H7 (cell line): ENCODE measurements at regions not wholly inside any gene's neighbourhood (a gene's known extent, or its start where the extent isn't known, plus 50 kb on each side); places are given as distances from the start of the nearest gene placed in this dataset.
"Not testable (repeated sequence)": the region's sequence is repeated elsewhere in the genome, so short reads cannot be mapped to it uniquely, and the experiment has no call there.

Experiments
- DNase-seq: peaks from one replicate; pipeline ENCODE4 v3.0.0; 2012
- H3K27me3 ChIP-seq: 2 replicates; pipeline ENCODE4 v1.6.0; 2011; ENCODE audit warnings: mild to moderate bottlenecking, low read length; ENCODE audit not compliant: control insufficient read depth, insufficient read depth
- H3K36me3 ChIP-seq: replicated peaks from 2 replicates; pipeline ENCODE4 v1.5.1; 2011; ENCODE audit warnings: low read length; ENCODE audit not compliant: control insufficient read depth, insufficient read depth
- H3K4me3 ChIP-seq: 2 replicates; pipeline ENCODE4 v1.5.1; 2011; ENCODE audit warnings: low read depth, mild to moderate bottlenecking, control low read depth, low read length, moderate library complexity; ENCODE audit not compliant: insufficient read depth

GRCh38 chr13:62407871-62408270 is 992.2 kb upstream of the PCDH20 start:
- no peak overlapping the region for H3K4me3 ChIP-seq

GRCh38 chr13:62388515-62388914 is 972.9 kb upstream of the PCDH20 start:
- Histone ChIP-seq H3K36me3 (no peaks in the 10 kb centered on the region), H3K27me3 (no peaks in the 10 kb centered on the region), H3K4me3 (no peak overlapping the region)
- no peak for DNase-seq

More at GRCh38 chr13:62407871-62408270, 992.2 kb upstream of the PCDH20 start:
- no peaks in the 10 kb centered on the region for H3K27me3 ChIP-seq
- H3K36me3 ChIP-seq, result no peaks in the 10 kb centered on the region
- no peak for DNase-seq

GRCh38 chr13:62387647-62388046 is 972.0 kb upstream of the PCDH20 start:
- no peaks in the 10 kb centered on the region for H3K27me3 ChIP-seq
- H3K4me3 ChIP-seq, result no peak overlapping the region
- DNase-seq, result peak; percentile 10
- H3K36me3 ChIP-seq, result no peaks in the 10 kb centered on the region

GRCh38 chr13:62379241-62379640 is 963.6 kb upstream of the PCDH20 start:
- not testable (repeated sequence) for H3K4me3 ChIP-seq, H3K36me3 ChIP-seq, DNase-seq, H3K27me3 ChIP-seq

- Histone ChIP-seq H3K36me3 (no peaks in the 10 kb centered on the region), H3K4me3 (no peak overlapping the region), H3K27me3 (no peaks in the 10 kb centered on the region)
- no peak for DNase-seq
Observed at GRCh38 chr13:62377838-62378237, 962.2 kb upstream of the PCDH20 start.

GRCh38 chr13:62375653-62376052 is 960.0 kb upstream of the PCDH20 start:
- no peaks in the 10 kb centered on the region for H3K27me3 ChIP-seq
- no peak for DNase-seq
- no peaks in the 10 kb centered on the region for H3K36me3 ChIP-seq
- H3K4me3 ChIP-seq, result no peak overlapping the region

- Histone ChIP-seq H3K36me3 (no peaks in the 10 kb centered on the region), H3K27me3 (no peaks in the 10 kb centered on the region), H3K4me3 (no peak overlapping the region)
- no peak for DNase-seq
Observed at GRCh38 chr13:62371737-62372136, 956.1 kb upstream of the PCDH20 start.

- not testable (repeated sequence) for H3K4me3 ChIP-seq, H3K36me3 ChIP-seq, DNase-seq
Observed at GRCh38 chr13:62367971-62368370, 952.3 kb upstream of the PCDH20 start.

GRCh38 chr13:62360609-62361008 is 945.0 kb upstream of the PCDH20 start:
- Histone ChIP-seq H3K36me3 (no peaks in the 10 kb centered on the region), H3K4me3 (no peak overlapping the region), H3K27me3 (no peaks in the 10 kb centered on the region)
- no peak for DNase-seq

More at GRCh38 chr13:62367971-62368370, 952.3 kb upstream of the PCDH20 start:
- H3K27me3 ChIP-seq, result not testable (repeated sequence)

GRCh38 chr13:62358646-62358932 is 942.9 kb upstream of the PCDH20 start:
- Histone ChIP-seq H3K27me3 (no peaks in the 10 kb centered on the region), H3K4me3 (no peak overlapping the region), H3K36me3 (no peaks in the 10 kb centered on the region)
- no peak for DNase-seq

GRCh38 chr13:62357887-62358645 is 942.4 kb upstream of the PCDH20 start:
- no peaks in the 10 kb centered on the region for H3K27me3 ChIP-seq
- H3K4me3 ChIP-seq, result no peak overlapping the region
- H3K36me3 ChIP-seq, result no peaks in the 10 kb centered on the region
- DNase-seq, result peak; percentile 26

GRCh38 chr13:62356977-62357376 is 941.3 kb upstream of the PCDH20 start:
- no peak for DNase-seq
- no peak overlapping the region for H3K4me3 ChIP-seq
- H3K27me3 ChIP-seq, result no peaks in the 10 kb centered on the region
- H3K36me3 ChIP-seq, result no peaks in the 10 kb centered on the region

GRCh38 chr13:62337109-62337880 is 921.6 kb upstream of the PCDH20 start:
- Histone ChIP-seq H3K36me3 (no peaks in the 10 kb centered on the region), H3K4me3 (no peak overlapping the region), H3K27me3 (no peaks in the 10 kb centered on the region)
- no peak for DNase-seq

- no peaks in the 10 kb centered on the region for H3K27me3 ChIP-seq
- no peaks in the 10 kb centered on the region for H3K36me3 ChIP-seq
- H3K4me3 ChIP-seq, result no peak overlapping the region
- no peak for DNase-seq
Observed at GRCh38 chr13:62336507-62336906, 920.9 kb upstream of the PCDH20 start.

GRCh38 chr13:62333466-62333865 is 917.8 kb upstream of the PCDH20 start:
- DNase-seq, result no peak
- H3K4me3 ChIP-seq, result no peak overlapping the region
- H3K27me3 ChIP-seq, result no peaks in the 10 kb centered on the region
- H3K36me3 ChIP-seq, result no peaks in the 10 kb centered on the region
